Adrenal gland (tissue), 5 donors: ENCODE measurements at regions not wholly inside any gene's neighbourhood (a gene's known extent, or its start where the extent isn't known, plus 50 kb on each side); places are given as distances from the start of the nearest gene placed in this dataset.

Experiments
- CTCF ChIP-seq, 6 experiments: fragments of 450-650 bp in 4 of 6; fragments of 200-600 bp in 2 of 6; sonication (generic) in 1 of 6; IDR thresholded peaks; 1 replicate in 5 of 6; 2 replicates in 1 of 6; pipeline versions ENCODE4 v1.5.1 to v1.8.0; 2016 to 2021; ENCODE audit warnings: antibody characterized with exemption in 6 of 6, mild to moderate bottlenecking in 2 of 6, moderate library complexity in 1 of 6
- POLR2A ChIP-seq, 2 donors: fragments of 450-650 bp; IDR thresholded peaks; one replicate each; pipeline ENCODE4 v1.6.1; 2017; ENCODE audit warnings: antibody characterized with exemption in 2 of 2, mild to moderate bottlenecking in 2 of 2, moderate library complexity in 1 of 2
- donor health status: DM: no; HTN: no; CAD: no.

DNA sequence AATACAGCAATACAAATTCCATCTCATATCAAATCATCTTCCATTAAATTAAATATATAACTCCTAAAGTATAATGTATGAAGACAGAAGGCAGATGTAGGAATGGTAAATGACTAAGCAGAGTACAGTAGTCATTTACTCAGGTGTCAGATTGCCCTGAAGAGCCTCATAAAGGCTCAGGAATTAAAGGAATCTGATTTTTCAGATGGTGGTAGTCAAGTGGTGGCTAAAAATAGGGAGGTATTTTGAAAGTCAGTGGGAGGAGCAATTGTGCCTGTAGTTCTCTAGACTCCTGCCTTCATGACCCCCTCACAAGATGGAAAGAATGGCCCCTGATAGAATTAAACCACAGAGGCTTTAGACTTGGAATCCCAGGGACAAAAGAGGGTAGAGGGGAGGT lies 142.7 kb upstream of the SYNPR start:
- TF ChIP-seq CTCF (IDR thresholded peaks at IDR 0.05): no peak
- no peak for TF ChIP-seq POLR2A (IDR thresholded peaks at IDR 0.05)
